Left renal cortex interstitium (tissue), 4 donors: ENCODE measurements at regions not wholly inside any gene's neighbourhood (a gene's known extent, or its start where the extent isn't known, plus 50 kb on each side); places are given as distances from the start of the nearest gene placed in this dataset.

Experiments used
- DNase-seq, 4 donors: peaks; one replicate each; pipeline ENCODE4 v3.0.0-alpha.2; 2013; ENCODE audit warnings: low read depth in 4 of 4, low spot score in 2 of 4, missing footprints in 1 of 4

GRCh38 chr12:92539976-92540781 is 162.6 kb upstream of the PLEKHG7 start:
- no peak for DNase-seq

GRCh38 chr12:92539110-92539749 is 163.6 kb upstream of the PLEKHG7 start:
- no peak for DNase-seq

- no peak for DNase-seq
Measured at GRCh38 chr12:92537290-92537960, 165.4 kb upstream of the PLEKHG7 start.

GRCh38 chr12:92535961-92536360 is 166.8 kb upstream of the PLEKHG7 start:
- DNase-seq: no peak

- no peak for DNase-seq
Measured at GRCh38 chr12:92533280-92533890, 169.4 kb upstream of the PLEKHG7 start.

- DNase-seq: no peak
Measured at GRCh38 chr12:92530706-92531105, 172.1 kb upstream of the PLEKHG7 start.

GRCh38 chr12:92529944-92530343 is 172.8 kb upstream of the PLEKHG7 start:
- DNase-seq: no peak

- no peak for DNase-seq
Measured at GRCh38 chr12:92528586-92528985, 174.2 kb upstream of the PLEKHG7 start.

GRCh38 chr12:92528097-92528496 is 174.7 kb upstream of the PLEKHG7 start:
- DNase-seq: no peak

- no peak for DNase-seq
Measured at GRCh38 chr12:92524489-92524888, 178.3 kb upstream of the PLEKHG7 start.

- DNase-seq: no peak
Measured at GRCh38 chr12:92520511-92520910, 182.3 kb upstream of the PLEKHG7 start.

GRCh38 chr12:92519284-92519683 is 183.5 kb upstream of the PLEKHG7 start:
- no peak for DNase-seq

- no peak for DNase-seq
Measured at GRCh38 chr12:92518071-92518470, 184.7 kb upstream of the PLEKHG7 start.

GRCh38 chr12:92516277-92516600 is 186.6 kb upstream of the PLEKHG7 start:
- no peak for DNase-seq

- DNase-seq: no peak
Measured at GRCh38 chr12:92513231-92513730, 189.5 kb upstream of the PLEKHG7 start.

GRCh38 chr12:92511786-92512185 is 191.0 kb upstream of the PLEKHG7 start:
- DNase-seq: no peak

GRCh38 chr12:92509156-92509738 is 193.5 kb upstream of the PLEKHG7 start:
- DNase-seq: no peak

- DNase-seq: no peak
Measured at GRCh38 chr12:92506891-92507290, 195.9 kb upstream of the PLEKHG7 start.

- DNase-seq: no peak
Measured at GRCh38 chr12:92506460-92506859, 196.3 kb upstream of the PLEKHG7 start.

GRCh38 chr12:92505254-92506231 is 197.2 kb upstream of the PLEKHG7 start:
- DNase-seq: peak in 2 of 4 donors; percentile 45 to 56
